ENCODE measurements at regions not wholly inside any gene's neighbourhood (a gene's known extent, or its start where the extent isn't known, plus 50 kb on each side); places are given as distances from the start of the nearest gene placed in this dataset.
"Not testable (repeated sequence)": the region's sequence is repeated elsewhere in the genome, so short reads cannot be mapped to it uniquely, and the experiment has no call there.

DNA sequence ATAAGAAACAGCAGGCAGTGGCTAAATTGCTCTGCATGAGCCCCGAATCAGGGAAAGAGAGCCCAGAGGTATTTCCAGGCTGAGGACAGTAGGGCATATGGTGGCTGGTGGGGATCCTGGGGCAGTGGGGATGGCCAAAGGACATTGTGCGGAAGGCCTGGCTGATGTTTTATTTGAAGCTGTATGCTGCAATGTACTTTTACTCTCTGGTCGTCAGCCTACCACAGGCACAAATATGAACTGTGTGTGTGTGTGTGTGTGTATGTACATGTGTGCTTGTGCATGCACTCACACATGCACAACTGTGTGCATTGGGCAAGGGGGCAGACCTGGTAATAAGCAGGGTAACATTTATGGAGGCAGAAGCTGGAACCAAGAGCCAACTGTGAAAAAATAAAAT is 74.7 kb upstream of the GZMB start:
- TF ChIP-seq, protein P1, sequence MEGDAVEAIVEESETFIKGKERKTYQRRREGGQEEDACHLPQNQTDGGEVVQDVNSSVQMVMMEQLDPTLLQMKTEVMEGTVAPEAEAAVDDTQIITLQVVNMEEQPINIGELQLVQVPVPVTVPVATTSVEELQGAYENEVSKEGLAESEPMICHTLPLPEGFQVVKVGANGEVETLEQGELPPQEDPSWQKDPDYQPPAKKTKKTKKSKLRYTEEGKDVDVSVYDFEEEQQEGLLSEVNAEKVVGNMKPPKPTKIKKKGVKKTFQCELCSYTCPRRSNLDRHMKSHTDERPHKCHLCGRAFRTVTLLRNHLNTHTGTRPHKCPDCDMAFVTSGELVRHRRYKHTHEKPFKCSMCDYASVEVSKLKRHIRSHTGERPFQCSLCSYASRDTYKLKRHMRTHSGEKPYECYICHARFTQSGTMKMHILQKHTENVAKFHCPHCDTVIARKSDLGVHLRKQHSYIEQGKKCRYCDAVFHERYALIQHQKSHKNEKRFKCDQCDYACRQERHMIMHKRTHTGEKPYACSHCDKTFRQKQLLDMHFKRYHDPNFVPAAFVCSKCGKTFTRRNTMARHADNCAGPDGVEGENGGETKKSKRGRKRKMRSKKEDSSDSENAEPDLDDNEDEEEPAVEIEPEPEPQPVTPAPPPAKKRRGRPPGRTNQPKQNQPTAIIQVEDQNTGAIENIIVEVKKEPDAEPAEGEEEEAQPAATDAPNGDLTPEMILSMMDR (conservative IDR thresholded peaks at IDR 0.05; ENCODE audit: low read depth) = no peak
- POLR2A ChIA-PET (ENCODE audit: low non-redundant PET) = no interaction called here
- CTCF ChIA-PET = no interaction called here

DNA sequence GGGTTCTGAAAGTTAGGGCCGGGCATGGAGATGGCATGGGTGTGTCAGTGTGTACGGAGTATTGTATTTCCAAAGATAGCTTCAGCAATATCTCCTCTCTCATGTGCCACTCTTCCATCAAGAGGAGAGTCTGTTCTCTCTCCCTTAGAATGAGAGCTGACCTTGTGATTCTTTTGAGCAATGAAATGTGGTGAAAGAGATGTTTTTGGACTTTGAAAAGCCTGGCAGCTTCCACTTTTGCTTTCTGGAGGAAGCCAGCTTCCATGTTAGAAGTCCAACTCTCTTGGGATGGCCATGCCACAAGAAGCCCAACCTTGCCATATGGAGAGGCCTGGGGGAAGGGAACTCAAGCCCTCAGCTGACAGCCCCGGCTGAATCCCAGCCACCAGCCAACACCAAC is 72.4 kb upstream of the GZMB start:
- ChIA-PET POLR2A (ENCODE audit: low non-redundant PET) (no interaction called here), CTCF (no interaction called here)
- no peak for DNase-seq (ENCODE audit: low spot score)
- TF ChIP-seq, protein P1 (conservative IDR thresholded peaks at IDR 0.05; ENCODE audit: low read depth) = no peak
- H3K27ac ChIP-seq = no peak overlapping the region

More for the DNA sequence above, 74.7 kb upstream of the GZMB start:
- H3K27ac ChIP-seq = no peak overlapping the region
- no peak for DNase-seq (ENCODE audit: low spot score)

DNA sequence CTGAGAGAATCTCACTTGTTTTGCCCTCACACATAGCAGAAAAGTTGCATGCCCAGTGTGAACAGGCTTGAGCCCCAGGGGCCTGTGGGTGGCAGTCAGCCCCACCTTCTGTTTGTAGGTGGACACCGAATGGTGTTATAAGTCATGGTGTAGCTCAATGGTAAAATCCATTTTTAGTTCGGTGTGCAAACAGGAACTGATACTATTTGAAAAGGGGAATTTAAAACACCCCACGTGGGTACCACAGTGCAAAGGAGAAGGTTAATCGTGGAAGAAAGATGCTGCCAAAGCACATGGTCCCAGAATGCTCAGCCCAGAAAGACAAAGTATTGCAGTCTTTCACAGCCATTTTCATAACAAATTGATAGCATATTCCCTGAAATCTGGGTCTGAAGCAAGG is 71.8 kb upstream of the GZMB start:
- DNase-seq (ENCODE audit: low spot score) = no peak
- ChIA-PET POLR2A (ENCODE audit: low non-redundant PET) (no interaction called here), CTCF (no interaction called here)
- TF ChIP-seq, protein P1 (conservative IDR thresholded peaks at IDR 0.05; ENCODE audit: low read depth) = no peak
- no peak overlapping the region for H3K27ac ChIP-seq

DNA sequence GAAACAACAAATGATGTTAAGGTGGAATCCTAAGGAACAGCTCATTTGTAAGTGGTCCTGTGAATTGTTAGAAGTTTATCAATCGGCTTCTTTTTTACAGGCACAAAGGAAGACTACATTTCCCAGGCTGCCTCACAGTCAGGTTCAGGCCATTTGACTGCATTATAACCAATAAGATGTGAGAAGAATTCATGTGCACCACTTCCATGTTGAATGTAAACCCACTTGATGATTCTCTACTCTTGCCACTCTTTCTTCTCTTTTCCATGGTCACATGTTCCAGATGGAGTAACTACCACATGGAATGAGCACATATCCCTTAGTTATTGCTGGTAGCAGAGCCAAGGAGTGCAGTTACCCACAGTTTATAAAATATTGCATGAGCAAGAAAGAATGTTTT is 67.1 kb upstream of the GZMB start:
- no peak overlapping the region for H3K27ac ChIP-seq
- POLR2A ChIA-PET (ENCODE audit: low non-redundant PET) = no interaction called here
- DNase-seq (ENCODE audit: low spot score) = no peak

DNA sequence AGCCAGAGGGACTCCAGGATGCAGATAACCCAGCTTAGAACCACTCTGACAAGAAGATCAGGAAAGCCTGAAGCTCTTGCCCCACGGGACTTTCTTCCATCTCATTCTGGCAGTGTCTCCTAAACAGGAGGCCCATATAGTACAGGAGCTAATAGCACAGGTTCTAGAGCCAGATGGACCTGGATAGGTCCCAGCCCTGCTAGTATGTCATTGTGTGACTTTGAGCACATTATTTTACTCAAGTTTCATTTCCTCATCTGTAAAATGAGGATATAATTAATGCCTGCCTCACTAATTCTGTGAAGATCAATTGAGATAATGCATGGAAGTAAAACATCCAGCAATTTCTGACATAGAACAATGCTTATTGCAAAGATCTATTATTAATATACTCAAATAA is 66.5 kb upstream of the GZMB start:
- ChIA-PET POLR2A (ENCODE audit: low non-redundant PET) (no interaction called here), CTCF (interaction anchor here (1.1 kb wide), 1 partner anchor 10 kb away, joined by 7 read pairs; no protein-coding TSS in a partner anchor)
- DNase-seq (ENCODE audit: low spot score) = no peak
- no peak overlapping the region for H3K27ac ChIP-seq
- TF ChIP-seq, protein P1 (conservative IDR thresholded peaks at IDR 0.05; ENCODE audit: low read depth) = no peak

More for the DNA sequence above, 67.1 kb upstream of the GZMB start:
- TF ChIP-seq, protein P1 (conservative IDR thresholded peaks at IDR 0.05; ENCODE audit: low read depth) = no peak
- CTCF ChIA-PET = no interaction called here

DNA sequence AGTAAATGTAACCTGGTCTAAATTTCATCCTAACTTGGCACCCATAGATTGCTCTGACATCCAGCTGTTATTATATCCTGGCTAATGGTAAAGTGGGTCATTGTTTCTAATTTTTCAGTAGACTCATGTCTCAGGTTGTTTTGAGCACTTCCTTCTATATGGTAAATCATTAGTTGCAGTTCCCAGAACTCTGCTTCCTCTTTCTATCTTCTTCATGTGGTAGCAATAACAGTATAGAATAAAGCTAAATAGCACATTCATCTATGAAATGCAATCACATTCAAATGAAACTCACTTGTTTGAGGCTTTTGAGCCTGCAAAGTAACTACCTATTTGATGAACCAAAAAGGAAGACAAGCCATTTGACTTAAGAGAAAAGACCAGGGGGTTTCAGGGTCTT is 65.1 kb upstream of the GZMB start:
- TF ChIP-seq, protein P1 (conservative IDR thresholded peaks at IDR 0.05; ENCODE audit: low read depth) = no peak
- H3K27ac ChIP-seq = no peak overlapping the region
- DNase-seq (ENCODE audit: low spot score) = no peak
- CTCF ChIA-PET = interaction anchor here (1.1 kb wide), 1 partner anchor 11 kb away, joined by 4 read pairs; no protein-coding TSS in a partner anchor
- POLR2A ChIA-PET (ENCODE audit: low non-redundant PET) = no interaction called here

DNA sequence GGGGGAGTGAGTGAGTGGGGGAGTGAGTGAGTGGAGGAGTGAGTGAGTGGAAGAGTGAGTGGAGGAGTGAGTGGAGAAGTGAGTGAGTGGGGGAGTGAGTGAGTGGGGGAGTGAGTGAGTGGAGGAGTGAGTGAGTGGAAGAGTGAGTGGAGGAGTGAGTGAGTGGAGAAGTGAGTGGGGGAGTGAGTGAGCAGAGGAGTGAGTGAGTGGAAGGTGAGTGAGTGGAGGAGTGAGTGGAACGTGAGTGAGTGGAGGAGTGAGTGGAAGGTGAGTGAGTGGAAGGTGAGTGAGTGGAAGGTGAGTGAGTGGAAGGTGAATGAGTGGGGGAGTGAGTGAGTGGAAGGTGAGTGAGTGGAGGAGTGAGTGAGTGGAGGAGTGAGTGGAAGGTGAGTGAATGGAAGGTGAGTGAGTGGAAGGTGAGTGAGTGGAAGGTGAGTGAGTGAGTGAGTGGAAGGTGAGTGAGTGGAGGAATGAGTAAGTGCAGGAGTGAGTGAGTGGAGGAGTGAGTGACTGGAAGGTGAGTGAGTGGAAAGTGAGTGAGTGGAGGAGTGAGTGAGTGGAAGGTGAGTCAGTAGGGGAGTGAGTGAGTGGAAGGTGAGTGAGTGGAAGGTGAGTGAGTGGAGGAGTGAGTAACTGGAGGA is 62.4 kb upstream of the GZMB start:
- CTCF ChIA-PET; POLR2A ChIA-PET (ENCODE audit: low non-redundant PET); H3K27ac ChIP-seq; DNase-seq (ENCODE audit: low spot score): not testable (repeated sequence)
